Liver (tissue), 8 donors: ENCODE measurements at regions not wholly inside any gene's neighbourhood (a gene's known extent, or its start where the extent isn't known, plus 50 kb on each side); places are given as distances from the start of the nearest gene placed in this dataset.

Source experiments
- DNase-seq: peaks from one replicate; pipeline ENCODE4 v3.0.0-alpha.2; 2017; ENCODE audit warnings: low spot score
- H3K27ac ChIP-seq, 2 donors: one replicate each; pipeline ENCODE4 v1.7.0; 2013; ENCODE audit warnings: inconsistent platforms in 2 of 2, low read length in 2 of 2, control low read depth in 1 of 2, low read depth in 1 of 2, mild to moderate bottlenecking in 1 of 2
- H3K27me3 ChIP-seq, 4 donors: one replicate each; pipeline versions ENCODE4 v1.6.1 to v1.7.0; 2013; ENCODE audit warnings: low read length in 3 of 4, inconsistent platforms in 1 of 4, mild to moderate bottlenecking in 1 of 4, moderate library complexity in 1 of 4; ENCODE audit not compliant: control insufficient read depth in 4 of 4, insufficient read depth in 4 of 4
- H3K36me3 ChIP-seq, 4 donors: one replicate each; pipeline versions ENCODE4 v1.6.1 to v1.7.0; 2013; ENCODE audit warnings: low read length in 3 of 4, mild to moderate bottlenecking in 3 of 4, low read depth in 1 of 4, moderate library complexity in 1 of 4; ENCODE audit not compliant: control insufficient read depth in 4 of 4, insufficient read depth in 3 of 4
- H3K4me1 ChIP-seq, 4 donors: one replicate each; pipeline versions ENCODE4 v1.6.1 to v1.7.0; 2013; ENCODE audit warnings: low read length in 3 of 4, mild to moderate bottlenecking in 3 of 4, moderate library complexity in 1 of 4; ENCODE audit not compliant: control insufficient read depth in 4 of 4, insufficient read depth in 4 of 4
- H3K4me3 ChIP-seq, 3 donors: one replicate each; pipeline versions ENCODE4 v1.6.1 to v1.7.0; 2013; ENCODE audit warnings: low read length in 3 of 3, control low read depth in 1 of 3, low read depth in 1 of 3, mild to moderate bottlenecking in 1 of 3
- H3K9ac ChIP-seq, 2 donors: one replicate each; pipeline ENCODE4 v1.7.0; 2013; ENCODE audit warnings: low read length in 2 of 2, mild to moderate bottlenecking in 2 of 2, moderate library complexity in 2 of 2, control low read depth in 1 of 2, low read depth in 1 of 2
- H3K9me3 ChIP-seq, 4 donors: one replicate each; pipeline versions ENCODE4 v1.6.1 to v1.7.0; 2013; ENCODE audit warnings: low read length in 3 of 4; ENCODE audit not compliant: control insufficient read depth in 4 of 4
- EGR1 ChIP-seq, 2 donors: IDR thresholded peaks; 2 replicates each; pipeline ENCODE4 v1.6.1; 2016 to 2018; ENCODE audit warnings: antibody characterized with exemption in 2 of 2, low read depth in 2 of 2
- FOXA1 ChIP-seq: IDR thresholded peaks from 2 replicates; pipeline ENCODE4 v1.6.1; 2016; ENCODE audit warnings: antibody characterized with exemption
- FOXA2 ChIP-seq: IDR thresholded peaks from 2 replicates; pipeline ENCODE4 v1.6.1; 2016; ENCODE audit warnings: antibody characterized with exemption
- GABPA ChIP-seq, 2 donors: IDR thresholded peaks in 1 of 2; conservative IDR thresholded peaks in 1 of 2; 2 replicates each; pipeline ENCODE4 v1.6.1; 2016; ENCODE audit warnings: antibody characterized with exemption in 2 of 2, mild to moderate bottlenecking in 1 of 2, moderate library complexity in 1 of 2
- HNF4A ChIP-seq, 2 donors: conservative IDR thresholded peaks; 2 replicates each; pipeline ENCODE4 v1.6.1; 2016; ENCODE audit warnings: antibody characterized with exemption in 2 of 2, mild to moderate bottlenecking in 2 of 2
- HNF4G ChIP-seq: IDR thresholded peaks from 2 replicates; pipeline ENCODE4 v1.6.1; 2016; ENCODE audit warnings: antibody characterized with exemption
- JUND ChIP-seq, 2 donors: IDR thresholded peaks; 2 replicates each; pipeline ENCODE4 v1.6.1; 2016; ENCODE audit warnings: antibody characterized with exemption in 2 of 2
- RAD21 ChIP-seq, 2 donors: IDR thresholded peaks; 2 replicates each; pipeline ENCODE4 v1.6.1; 2016; ENCODE audit warnings: antibody characterized with exemption in 2 of 2, mild to moderate bottlenecking in 2 of 2
- RXRA ChIP-seq, 2 donors: IDR thresholded peaks; 2 replicates each; pipeline ENCODE4 v1.6.1; 2017 to 2018; ENCODE audit warnings: antibody characterized with exemption in 2 of 2, mild to moderate bottlenecking in 1 of 2
- SP1 ChIP-seq: IDR thresholded peaks from 2 replicates; pipeline ENCODE4 v1.6.1; 2018; ENCODE audit warnings: antibody characterized with exemption, mild to moderate bottlenecking
- TAF1 ChIP-seq: conservative IDR thresholded peaks from 2 replicates; pipeline ENCODE4 v1.6.1; 2016; ENCODE audit warnings: antibody characterized with exemption, mild to moderate bottlenecking
- YY1 ChIP-seq: IDR thresholded peaks from 2 replicates; pipeline ENCODE4 v1.6.1; 2016; ENCODE audit warnings: antibody characterized with exemption, mild to moderate bottlenecking
- WGBS: extraction: QIAGEN DNeasy Blood & Tissue Kit; methylation state at CpG from one replicate; pipeline ENCODE4 v1.1.7; 2013; 5-methylcytosine and 5-hydroxymethylcytosine counted together
- TF ChIP-seq, protein P1 (sequence below): IDR thresholded peaks from 2 replicates; pipeline ENCODE4 v1.6.1; 2016; ENCODE audit warnings: antibody characterized with exemption
- TF ChIP-seq, protein P2 (sequence below): IDR thresholded peaks from 2 replicates; pipeline ENCODE4 v1.6.1; 2016; ENCODE audit warnings: antibody characterized with exemption, mild to moderate bottlenecking
- TF ChIP-seq, protein P3 (sequence below): fragments of 150-350 bp; IDR thresholded peaks from 2 replicates; pipeline ENCODE4 v1.5.1; 2017; ENCODE audit warnings: improper control_type of control experiment, low read depth, low read length; ENCODE audit not compliant: missing input control
- TF ChIP-seq, protein P4 (sequence below): IDR thresholded peaks from 2 replicates; pipeline ENCODE4 v1.6.1; 2016; ENCODE audit warnings: antibody characterized with exemption
- donor health status: healthy.
- donor health status: healthy.
- donor health status: healthy.
- donor health status: healthy.
- donor health status: healthy.

DNA sequence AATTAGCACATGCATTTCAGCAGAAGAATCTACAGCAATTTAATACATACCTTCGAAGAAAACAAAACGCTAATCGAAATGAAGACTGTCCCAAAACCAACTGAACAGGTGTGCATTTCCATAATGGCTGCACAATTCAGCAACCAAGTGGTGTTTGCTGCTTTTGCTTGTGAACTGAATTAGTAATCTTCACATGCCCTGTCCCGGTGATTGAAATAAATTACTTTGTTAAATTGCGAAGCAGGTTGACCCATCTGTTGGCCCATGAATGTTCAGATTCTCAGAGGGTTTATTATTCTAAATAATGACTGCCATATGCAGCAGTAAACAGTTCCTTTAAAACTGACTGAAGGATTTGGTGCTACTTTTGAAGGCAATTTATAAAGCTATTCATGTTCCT, 445.2 kb upstream of the NFE2L3 start:
- Histone ChIP-seq H3K9ac (no peak overlapping the region), H3K9me3 (peaks cover 0 to 3% (median 0%) of the 10 kb centered on the region in 4 donors), H3K27me3 (no peaks in the 10 kb centered on the region), H3K4me3 (no peak overlapping the region), H3K27ac (no peak overlapping the region), H3K36me3 (no peaks in the 10 kb centered on the region), H3K4me1 (no peaks in the 10 kb centered on the region)
- WGBS: 88% methylated on average over 5 of the region's 5 CpGs
- TF ChIP-seq SP1: no peak
- no peak for DNase-seq

DNA sequence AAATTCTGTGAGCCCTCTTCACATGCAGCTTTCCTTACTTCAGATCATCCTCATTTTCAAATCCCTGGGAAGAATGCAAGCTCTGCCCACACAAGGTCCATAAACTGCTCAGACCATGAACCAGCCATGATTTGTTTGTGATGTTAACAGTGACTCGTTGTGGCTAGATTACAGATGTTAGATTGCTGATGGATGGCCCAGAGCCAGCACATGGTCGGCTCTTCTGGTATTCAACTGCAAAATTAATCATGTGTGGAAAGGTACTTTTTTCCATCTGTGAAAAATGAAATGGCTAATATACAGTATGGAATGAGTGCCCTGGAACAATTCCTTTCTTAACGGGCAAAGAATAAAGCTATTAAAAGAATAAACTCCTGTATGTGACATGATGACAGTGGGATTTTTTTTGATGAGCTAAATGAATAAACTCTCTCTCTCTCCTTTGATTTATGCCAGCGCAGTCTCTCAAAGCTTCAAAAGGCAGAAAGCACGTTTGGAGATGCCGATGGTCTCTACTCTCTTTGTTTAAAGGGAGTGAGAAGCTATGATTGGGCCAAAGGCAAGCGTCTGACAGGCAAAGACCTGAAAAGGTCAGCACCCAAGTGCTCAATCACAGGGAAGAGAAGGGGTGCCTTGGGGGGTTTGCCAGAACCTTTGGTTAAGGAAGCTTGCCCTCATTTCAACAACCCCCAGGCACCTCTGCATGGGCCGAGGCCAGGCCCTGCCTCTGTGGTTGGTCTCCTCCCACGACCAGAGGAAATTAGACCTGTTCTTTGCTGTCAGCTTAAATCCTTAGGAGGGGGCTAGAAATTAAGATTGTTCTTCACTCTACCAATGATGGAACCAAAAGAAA, 444.0 kb upstream of the NFE2L3 start:
- no peaks in the 10 kb centered on the region for H3K36me3 ChIP-seq
- H3K9ac ChIP-seq: no peak overlapping the region
- no peaks in the 10 kb centered on the region for H3K27me3 ChIP-seq
- H3K27ac ChIP-seq: no peak overlapping the region
- TF ChIP-seq EGR1 (IDR thresholded peaks at IDR 0.05; ENCODE audit: low read depth in 2 of 2) (no peak), HNF4A (conservative IDR thresholded peaks at IDR 0.05) (no peak), GABPA (IDR thresholded peaks at IDR 0.05 in 1 of 2, conservative IDR thresholded peaks at IDR 0.05 in 1 of 2) (no peak)
- TF ChIP-seq, protein P1, sequence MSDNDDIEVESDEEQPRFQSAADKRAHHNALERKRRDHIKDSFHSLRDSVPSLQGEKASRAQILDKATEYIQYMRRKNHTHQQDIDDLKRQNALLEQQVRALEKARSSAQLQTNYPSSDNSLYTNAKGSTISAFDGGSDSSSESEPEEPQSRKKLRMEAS: no peak
- no peak for DNase-seq
- no peak overlapping the region for H3K4me3 ChIP-seq
- H3K4me1 ChIP-seq: no peaks in the 10 kb centered on the region
- WGBS: 58% methylated on average over 9 of the region's 9 CpGs
- H3K9me3 ChIP-seq: peaks cover 0 to 3% (median 0%) of the 10 kb centered on the region in 4 donors

DNA sequence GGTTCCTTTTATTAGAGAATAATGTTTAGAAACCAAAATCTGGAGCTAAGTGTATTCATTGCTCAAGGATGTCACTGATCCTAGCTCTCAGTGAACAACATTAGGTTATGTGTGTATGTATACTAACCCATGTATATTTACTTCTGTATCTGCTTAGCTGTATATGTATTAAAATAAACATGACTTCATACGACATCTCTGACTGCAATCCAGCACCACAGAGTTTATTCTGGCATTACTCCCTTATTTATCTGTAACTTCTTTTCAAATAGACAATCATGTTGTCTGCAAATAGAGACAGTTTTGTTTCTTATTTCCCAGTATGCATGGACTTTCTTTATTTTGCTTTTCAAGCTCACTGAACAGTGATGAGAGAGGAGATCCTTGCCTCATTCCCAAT, 441.0 kb upstream of the NFE2L3 start:
- 36% methylated on average over 1 of the region's 1 CpG for WGBS
- Histone ChIP-seq H3K4me3 (no peak overlapping the region), H3K9me3 (peaks cover 0 to 3% (median 0%) of the 10 kb centered on the region in 4 donors), H3K9ac (no peak overlapping the region), H3K27ac (no peak overlapping the region), H3K27me3 (no peaks in the 10 kb centered on the region), H3K36me3 (no peaks in the 10 kb centered on the region), H3K4me1 (no peaks in the 10 kb centered on the region)
- DNase-seq: no peak
- TF ChIP-seq JUND (IDR thresholded peaks at IDR 0.05) (no peak), TAF1 (no peak), RAD21 (IDR thresholded peaks at IDR 0.05) (no peak), YY1 (no peak), FOXA1 (no peak), HNF4G (no peak), FOXA2 (no peak), RXRA (IDR thresholded peaks at IDR 0.05) (no peak)
- TF ChIP-seq, protein P2, sequence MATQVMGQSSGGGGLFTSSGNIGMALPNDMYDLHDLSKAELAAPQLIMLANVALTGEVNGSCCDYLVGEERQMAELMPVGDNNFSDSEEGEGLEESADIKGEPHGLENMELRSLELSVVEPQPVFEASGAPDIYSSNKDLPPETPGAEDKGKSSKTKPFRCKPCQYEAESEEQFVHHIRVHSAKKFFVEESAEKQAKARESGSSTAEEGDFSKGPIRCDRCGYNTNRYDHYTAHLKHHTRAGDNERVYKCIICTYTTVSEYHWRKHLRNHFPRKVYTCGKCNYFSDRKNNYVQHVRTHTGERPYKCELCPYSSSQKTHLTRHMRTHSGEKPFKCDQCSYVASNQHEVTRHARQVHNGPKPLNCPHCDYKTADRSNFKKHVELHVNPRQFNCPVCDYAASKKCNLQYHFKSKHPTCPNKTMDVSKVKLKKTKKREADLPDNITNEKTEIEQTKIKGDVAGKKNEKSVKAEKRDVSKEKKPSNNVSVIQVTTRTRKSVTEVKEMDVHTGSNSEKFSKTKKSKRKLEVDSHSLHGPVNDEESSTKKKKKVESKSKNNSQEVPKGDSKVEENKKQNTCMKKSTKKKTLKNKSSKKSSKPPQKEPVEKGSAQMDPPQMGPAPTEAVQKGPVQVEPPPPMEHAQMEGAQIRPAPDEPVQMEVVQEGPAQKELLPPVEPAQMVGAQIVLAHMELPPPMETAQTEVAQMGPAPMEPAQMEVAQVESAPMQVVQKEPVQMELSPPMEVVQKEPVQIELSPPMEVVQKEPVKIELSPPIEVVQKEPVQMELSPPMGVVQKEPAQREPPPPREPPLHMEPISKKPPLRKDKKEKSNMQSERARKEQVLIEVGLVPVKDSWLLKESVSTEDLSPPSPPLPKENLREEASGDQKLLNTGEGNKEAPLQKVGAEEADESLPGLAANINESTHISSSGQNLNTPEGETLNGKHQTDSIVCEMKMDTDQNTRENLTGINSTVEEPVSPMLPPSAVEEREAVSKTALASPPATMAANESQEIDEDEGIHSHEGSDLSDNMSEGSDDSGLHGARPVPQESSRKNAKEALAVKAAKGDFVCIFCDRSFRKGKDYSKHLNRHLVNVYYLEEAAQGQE: no peak
- TF ChIP-seq, protein P3, sequence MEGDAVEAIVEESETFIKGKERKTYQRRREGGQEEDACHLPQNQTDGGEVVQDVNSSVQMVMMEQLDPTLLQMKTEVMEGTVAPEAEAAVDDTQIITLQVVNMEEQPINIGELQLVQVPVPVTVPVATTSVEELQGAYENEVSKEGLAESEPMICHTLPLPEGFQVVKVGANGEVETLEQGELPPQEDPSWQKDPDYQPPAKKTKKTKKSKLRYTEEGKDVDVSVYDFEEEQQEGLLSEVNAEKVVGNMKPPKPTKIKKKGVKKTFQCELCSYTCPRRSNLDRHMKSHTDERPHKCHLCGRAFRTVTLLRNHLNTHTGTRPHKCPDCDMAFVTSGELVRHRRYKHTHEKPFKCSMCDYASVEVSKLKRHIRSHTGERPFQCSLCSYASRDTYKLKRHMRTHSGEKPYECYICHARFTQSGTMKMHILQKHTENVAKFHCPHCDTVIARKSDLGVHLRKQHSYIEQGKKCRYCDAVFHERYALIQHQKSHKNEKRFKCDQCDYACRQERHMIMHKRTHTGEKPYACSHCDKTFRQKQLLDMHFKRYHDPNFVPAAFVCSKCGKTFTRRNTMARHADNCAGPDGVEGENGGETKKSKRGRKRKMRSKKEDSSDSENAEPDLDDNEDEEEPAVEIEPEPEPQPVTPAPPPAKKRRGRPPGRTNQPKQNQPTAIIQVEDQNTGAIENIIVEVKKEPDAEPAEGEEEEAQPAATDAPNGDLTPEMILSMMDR: no peak
- TF ChIP-seq, protein P4, sequence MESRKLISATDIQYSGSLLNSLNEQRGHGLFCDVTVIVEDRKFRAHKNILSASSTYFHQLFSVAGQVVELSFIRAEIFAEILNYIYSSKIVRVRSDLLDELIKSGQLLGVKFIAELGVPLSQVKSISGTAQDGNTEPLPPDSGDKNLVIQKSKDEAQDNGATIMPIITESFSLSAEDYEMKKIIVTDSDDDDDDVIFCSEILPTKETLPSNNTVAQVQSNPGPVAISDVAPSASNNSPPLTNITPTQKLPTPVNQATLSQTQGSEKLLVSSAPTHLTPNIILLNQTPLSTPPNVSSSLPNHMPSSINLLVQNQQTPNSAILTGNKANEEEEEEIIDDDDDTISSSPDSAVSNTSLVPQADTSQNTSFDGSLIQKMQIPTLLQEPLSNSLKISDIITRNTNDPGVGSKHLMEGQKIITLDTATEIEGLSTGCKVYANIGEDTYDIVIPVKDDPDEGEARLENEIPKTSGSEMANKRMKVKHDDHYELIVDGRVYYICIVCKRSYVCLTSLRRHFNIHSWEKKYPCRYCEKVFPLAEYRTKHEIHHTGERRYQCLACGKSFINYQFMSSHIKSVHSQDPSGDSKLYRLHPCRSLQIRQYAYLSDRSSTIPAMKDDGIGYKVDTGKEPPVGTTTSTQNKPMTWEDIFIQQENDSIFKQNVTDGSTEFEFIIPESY: no peak
